Stimulated activated effector memory CD8-positive, alpha-beta T cell treated with anti-CD3 and anti-CD28 coated beads, Interleukin-12 subunit alpha, Interleukin-12 subunit beta, amount 100 ng/mL, for 72 hours (primary cell): ENCODE measurements at regions not wholly inside any gene's neighbourhood (a gene's known extent, or its start where the extent isn't known, plus 50 kb on each side); places are given as distances from the start of the nearest gene placed in this dataset.
"Not testable (repeated sequence)": the region's sequence is repeated elsewhere in the genome, so short reads cannot be mapped to it uniquely, and the experiment has no call there.

Source experiments
- ATAC-seq: fragments of 150-1000 bp; cut with Tn5 transposase; 2 replicates; pipeline ENCODE4 v1.10.0; 2021
- DNase-seq, 2 donors: peaks; one replicate each; pipeline ENCODE4 v3.0.0; 2021 to 2022; ENCODE audit warnings: low spot score in 2 of 2
- H3K27ac Mint-ChIP-seq: one replicate; pipeline ENCODE4 v1.8.0; 2022; ENCODE audit warnings: mild to moderate bottlenecking, mixed read lengths
- H3K36me3 Mint-ChIP-seq: one replicate; pipeline ENCODE4 v1.8.0; 2022; ENCODE audit warnings: mild to moderate bottlenecking, mixed read lengths
- H3K4me1 Mint-ChIP-seq: one replicate; pipeline ENCODE4 v1.8.0; 2022; ENCODE audit warnings: mixed read lengths
- H3K4me3 Mint-ChIP-seq: one replicate; pipeline ENCODE4 v1.8.0; 2022; ENCODE audit warnings: mild to moderate bottlenecking, mixed read lengths
- H3K9me3 Mint-ChIP-seq: one replicate; pipeline ENCODE4 v1.8.0; 2022; ENCODE audit warnings: mixed read lengths

GRCh38 chr15:44817797-44818196 lies 81.5 kb downstream of the TRIM69 start:
- not testable (repeated sequence) for H3K9me3 Mint-ChIP-seq, H3K27ac Mint-ChIP-seq, DNase-seq, H3K4me1 Mint-ChIP-seq, H3K36me3 Mint-ChIP-seq, ATAC-seq, H3K4me3 Mint-ChIP-seq

GRCh38 chr15:44819331-44819987 lies 83.1 kb downstream of the TRIM69 start:
- DNase-seq, H3K4me1 Mint-ChIP-seq, H3K36me3 Mint-ChIP-seq, H3K27ac Mint-ChIP-seq, ATAC-seq, H3K9me3 Mint-ChIP-seq, H3K4me3 Mint-ChIP-seq: not testable (repeated sequence)

GRCh38 chr15:44820535-44820934 lies 84.2 kb downstream of the TRIM69 start:
- not testable (repeated sequence) for H3K27ac Mint-ChIP-seq, DNase-seq, H3K9me3 Mint-ChIP-seq, ATAC-seq, H3K4me1 Mint-ChIP-seq, H3K4me3 Mint-ChIP-seq, H3K36me3 Mint-ChIP-seq

GRCh38 chr15:44820967-44821366 lies 84.6 kb downstream of the TRIM69 start:
- not testable (repeated sequence) for ATAC-seq, H3K4me3 Mint-ChIP-seq, H3K9me3 Mint-ChIP-seq, H3K27ac Mint-ChIP-seq, H3K4me1 Mint-ChIP-seq, DNase-seq, H3K36me3 Mint-ChIP-seq

- not testable (repeated sequence) for H3K9me3 Mint-ChIP-seq, H3K27ac Mint-ChIP-seq, H3K4me1 Mint-ChIP-seq, DNase-seq, ATAC-seq, H3K36me3 Mint-ChIP-seq, H3K4me3 Mint-ChIP-seq
These were observed 88.2 kb downstream of the TRIM69 start for GRCh38 chr15:44824277-44825145.

GRCh38 chr15:44826583-44826982 lies 90.3 kb downstream of the TRIM69 start:
- not testable (repeated sequence) for H3K4me3 Mint-ChIP-seq, H3K27ac Mint-ChIP-seq, ATAC-seq, DNase-seq, H3K4me1 Mint-ChIP-seq, H3K36me3 Mint-ChIP-seq, H3K9me3 Mint-ChIP-seq

GRCh38 chr15:44828229-44828914 lies 92.0 kb downstream of the TRIM69 start:
- not testable (repeated sequence) for H3K9me3 Mint-ChIP-seq, ATAC-seq, H3K36me3 Mint-ChIP-seq, H3K4me3 Mint-ChIP-seq, H3K27ac Mint-ChIP-seq, H3K4me1 Mint-ChIP-seq, DNase-seq

- not testable (repeated sequence) for ATAC-seq, H3K4me3 Mint-ChIP-seq, DNase-seq, H3K36me3 Mint-ChIP-seq, H3K4me1 Mint-ChIP-seq, H3K27ac Mint-ChIP-seq, H3K9me3 Mint-ChIP-seq
These were observed 92.8 kb downstream of the TRIM69 start for GRCh38 chr15:44829150-44829549.

- not testable (repeated sequence) for ATAC-seq, H3K36me3 Mint-ChIP-seq, H3K4me1 Mint-ChIP-seq, DNase-seq, H3K4me3 Mint-ChIP-seq, H3K9me3 Mint-ChIP-seq
- H3K27ac Mint-ChIP-seq, result peak overlapping the region; percentile 56
These were observed 94.5 kb downstream of the TRIM69 start for GRCh38 chr15:44830692-44831408.

- not testable (repeated sequence) for H3K4me1 Mint-ChIP-seq, H3K27ac Mint-ChIP-seq, ATAC-seq, H3K4me3 Mint-ChIP-seq, H3K36me3 Mint-ChIP-seq, H3K9me3 Mint-ChIP-seq, DNase-seq
These were observed 95.0 kb downstream of the TRIM69 start for GRCh38 chr15:44831409-44831741.

GRCh38 chr15:44832133-44832532 lies 95.8 kb downstream of the TRIM69 start:
- H3K4me1 Mint-ChIP-seq, DNase-seq, ATAC-seq, H3K27ac Mint-ChIP-seq, H3K4me3 Mint-ChIP-seq, H3K9me3 Mint-ChIP-seq, H3K36me3 Mint-ChIP-seq: not testable (repeated sequence)

GRCh38 chr15:44833081-44833480 lies 96.8 kb downstream of the TRIM69 start:
- H3K4me3 Mint-ChIP-seq, H3K9me3 Mint-ChIP-seq, H3K4me1 Mint-ChIP-seq, H3K27ac Mint-ChIP-seq, H3K36me3 Mint-ChIP-seq, DNase-seq, ATAC-seq: not testable (repeated sequence)

- not testable (repeated sequence) for H3K9me3 Mint-ChIP-seq, H3K36me3 Mint-ChIP-seq
These were observed 97.4 kb downstream of the TRIM69 start for GRCh38 chr15:44833761-44834160.

GRCh38 chr15:44835082-44835481 lies 98.8 kb downstream of the TRIM69 start:
- H3K36me3 Mint-ChIP-seq, H3K27ac Mint-ChIP-seq, ATAC-seq, H3K4me1 Mint-ChIP-seq, H3K4me3 Mint-ChIP-seq, DNase-seq, H3K9me3 Mint-ChIP-seq: not testable (repeated sequence)

More at GRCh38 chr15:44833761-44834160, 97.4 kb downstream of the TRIM69 start:
- H3K4me1 Mint-ChIP-seq, ATAC-seq, H3K4me3 Mint-ChIP-seq, H3K27ac Mint-ChIP-seq, DNase-seq: not testable (repeated sequence)

GRCh38 chr15:44836094-44836493 lies 99.8 kb downstream of the TRIM69 start:
- Mint-ChIP-seq H3K36me3 (no peaks in the 10 kb centered on the region), H3K4me1 (no peaks in the 10 kb centered on the region), H3K4me3 (no peak overlapping the region), H3K27ac (no peak overlapping the region), H3K9me3 (no peaks in the 10 kb centered on the region)
- DNase-seq, result no peak
- no peak for ATAC-seq
